Thyroid gland (tissue), 4 donors: ENCODE measurements at regions not wholly inside any gene's neighbourhood (a gene's known extent, or its start where the extent isn't known, plus 50 kb on each side); places are given as distances from the start of the nearest gene placed in this dataset.

Source experiments
- CTCF ChIP-seq, 6 experiments: fragments of 200-600 bp in 3 of 6; fragments of 450-650 bp in 3 of 6; sonication (generic) in 3 of 6; IDR thresholded peaks; one replicate each; pipeline ENCODE4 v1.5.1; 2016 to 2019; ENCODE audit warnings: antibody characterized with exemption in 6 of 6, mild to moderate bottlenecking in 2 of 6, inconsistent platforms in 1 of 6, moderate library complexity in 1 of 6
- POLR2A ChIP-seq, 2 donors: fragments of 450-650 bp; IDR thresholded peaks; one replicate each; pipeline ENCODE4 v1.6.1; 2017; ENCODE audit warnings: antibody characterized with exemption in 2 of 2, mild to moderate bottlenecking in 2 of 2, moderate library complexity in 1 of 2

DNA sequence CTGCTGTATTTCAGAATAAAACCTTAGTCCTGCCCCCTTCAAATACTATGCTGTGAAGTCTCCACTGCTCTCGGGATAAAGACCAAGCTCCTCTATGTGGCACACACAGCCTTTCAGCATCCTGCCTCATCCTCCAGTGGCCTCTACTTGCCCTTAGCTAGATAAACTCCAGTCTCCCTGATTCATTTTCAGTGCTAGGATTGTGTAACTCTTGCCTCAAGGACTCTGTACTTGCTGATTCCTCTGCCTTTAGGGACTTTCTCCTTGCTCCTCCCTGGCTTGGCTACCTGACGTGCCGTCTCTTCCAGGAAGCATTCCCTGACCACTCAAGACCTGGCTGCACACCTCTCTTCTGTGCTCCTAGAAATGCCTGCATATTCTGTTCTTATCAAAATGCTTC, 416.7 kb downstream of the MTX2 start:
- TF ChIP-seq CTCF (IDR thresholded peaks at IDR 0.05) (no peak), POLR2A (IDR thresholded peaks at IDR 0.05) (no peak)
